Common myeloid progenitor, CD34-positive (primary cell): ENCODE measurements at regions not wholly inside any gene's neighbourhood (a gene's known extent, or its start where the extent isn't known, plus 50 kb on each side); places are given as distances from the start of the nearest gene placed in this dataset.

ENCODE experiments used
- CTCF ChIA-PET: fragments of 350-600 bp; sonication (Branson Sonifier 250); formaldehyde crosslinking; loops from one replicate; lab custom pipeline; 2021; ENCODE audit warnings: antibody characterized with exemption; lab: Charles Lee
- POLR2A ChIA-PET: fragments of 350-600 bp; sonication (Branson Sonifier 250); formaldehyde crosslinking; loops from one replicate; lab custom pipeline; 2021; ENCODE audit warnings: antibody characterized with exemption; lab: Charles Lee
- DNase-seq, 3 donors: peaks; one replicate each; pipeline versions ENCODE4 v3.0.0 to v3.0.0-alpha.2; 2013
- H3K27ac ChIP-seq, 2 experiments: 1 replicate in 1 of 2; 2 replicates in 1 of 2; pipeline ENCODE4 v1.7.0; 2013; ENCODE audit warnings: inconsistent platforms in 2 of 2, low read length in 2 of 2, mild to moderate bottlenecking in 2 of 2, low read depth in 1 of 2, moderate library complexity in 1 of 2; ENCODE audit not compliant: severe bottlenecking in 2 of 2, insufficient read depth in 1 of 2, poor library complexity in 1 of 2
- H3K27me3 ChIP-seq, 5 experiments: replicated peaks in 2 of 5; 1 replicate in 3 of 5; 2 replicates in 2 of 5; pipeline versions ENCODE4 v1.6.1 to v1.7.0; 2013; ENCODE audit warnings: low read length in 4 of 5, mild to moderate bottlenecking in 2 of 5, moderate library complexity in 2 of 5, inconsistent platforms in 1 of 5; ENCODE audit not compliant: insufficient read depth in 5 of 5, control insufficient read depth in 4 of 5
- H3K36me3 ChIP-seq, 4 experiments: 1 replicate in 2 of 4; 2 replicates in 2 of 4; pipeline versions ENCODE4 v1.6.1 to v1.7.0; 2013; ENCODE audit warnings: low read length in 3 of 4, control low read depth in 1 of 4, mild to moderate bottlenecking in 1 of 4; ENCODE audit not compliant: control insufficient read depth in 4 of 4, insufficient read depth in 4 of 4
- H3K4me1 ChIP-seq, 4 experiments: 1 replicate in 3 of 4; 2 replicates in 1 of 4; pipeline versions ENCODE4 v1.6.1 to v1.7.1; 2013; ENCODE audit warnings: low read length in 3 of 4, mild to moderate bottlenecking in 3 of 4, control low read depth in 1 of 4, inconsistent platforms in 1 of 4, moderate library complexity in 1 of 4; ENCODE audit not compliant: control insufficient read depth in 4 of 4, insufficient read depth in 4 of 4; ENCODE audit errors: control extremely low read depth in 1 of 4
- H3K4me3 ChIP-seq, 7 experiments: 1 replicate in 4 of 7; 2 replicates in 3 of 7; pipeline versions ENCODE4 v1.5.1 to v1.7.0; 2013; ENCODE audit warnings: mild to moderate bottlenecking in 7 of 7, low read length in 6 of 7, moderate library complexity in 6 of 7, inconsistent platforms in 2 of 7, low read depth in 2 of 7, control low read depth in 1 of 7; ENCODE audit not compliant: insufficient read depth in 4 of 7, control insufficient read depth in 1 of 7; ENCODE audit errors: extremely low read depth in 1 of 7
- H3K9me3 ChIP-seq, 5 experiments: 1 replicate in 4 of 5; 2 replicates in 1 of 5; pipeline versions ENCODE4 v1.6.1 to v1.7.1; 2013; ENCODE audit warnings: low read length in 4 of 5, mild to moderate bottlenecking in 2 of 5, inconsistent platforms in 1 of 5, low read depth in 1 of 5, moderate library complexity in 1 of 5; ENCODE audit not compliant: control insufficient read depth in 4 of 5, insufficient read depth in 2 of 5; ENCODE audit errors: control extremely low read depth in 1 of 5
- WGBS: methylation state at CpG from one replicate; pipeline ENCODE4 v1.1.5; 2013; ENCODE audit not compliant: insufficient coverage; 5-methylcytosine and 5-hydroxymethylcytosine counted together

DNA sequence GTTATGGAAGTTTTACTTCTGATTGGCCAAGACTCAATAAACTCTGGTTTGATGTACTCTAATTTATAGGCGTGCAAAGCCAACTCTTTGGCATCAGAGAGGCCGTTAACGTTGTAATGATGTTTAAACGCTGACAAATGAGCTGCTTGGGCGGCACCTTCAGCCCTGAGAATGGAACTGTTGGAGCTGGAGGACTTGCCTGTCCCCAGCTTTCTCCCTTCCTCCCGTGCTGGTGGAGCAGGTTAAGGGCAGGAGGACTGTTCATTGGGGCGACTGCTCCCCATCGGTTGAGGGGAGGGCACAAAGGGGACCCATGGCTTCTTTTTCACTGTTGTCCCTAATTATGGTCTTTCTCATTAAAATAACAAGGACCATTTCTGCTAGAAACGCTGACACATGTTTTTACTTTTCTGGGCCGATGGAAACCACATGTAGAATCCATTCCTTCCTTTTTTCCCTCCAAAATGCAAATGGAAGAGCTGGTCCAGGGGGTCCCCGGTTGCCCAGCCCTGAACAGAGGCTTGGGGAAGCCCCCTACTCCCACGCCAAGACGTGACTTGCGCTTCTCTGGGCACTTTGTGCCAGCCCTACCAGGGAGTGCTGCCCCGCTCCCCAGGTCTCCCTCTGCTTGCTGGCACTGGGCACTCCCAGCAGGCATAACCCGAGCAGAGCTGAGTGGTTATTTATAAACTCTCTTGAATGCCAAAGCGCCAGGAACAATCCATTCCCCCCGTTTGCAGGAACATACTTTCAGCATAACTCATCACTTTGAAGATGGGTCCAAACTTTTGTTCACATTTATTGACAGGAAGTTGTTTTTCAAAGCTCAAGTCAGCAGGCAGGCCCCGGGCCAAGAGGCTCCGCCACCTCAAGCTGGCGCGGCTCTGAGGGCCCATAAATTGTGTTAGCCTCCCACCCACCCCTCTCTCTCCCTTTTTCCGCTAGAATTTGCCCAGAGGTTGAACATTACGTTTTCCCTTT lies 170.1 kb downstream of the ASB1 start:
- H3K36me3 ChIP-seq = no peaks in the 10 kb centered on the region
- no peaks in the 10 kb centered on the region for H3K9me3 ChIP-seq
- ChIA-PET CTCF (no interaction called here), POLR2A (no interaction called here)
- peaks cover 0 to 7% (median 2%) of the 10 kb centered on the region in 4 experiments for H3K4me1 ChIP-seq
- no peak overlapping the region for H3K4me3 ChIP-seq
- no peak overlapping the region for H3K27ac ChIP-seq
- peaks cover 0 to 3% (median 0%) of the 10 kb centered on the region in 5 experiments for H3K27me3 ChIP-seq
- 77% methylated on average over 17 of the region's 24 CpGs for WGBS
- peak in 1 of 3 donors; percentile 24 for DNase-seq

- ChIA-PET POLR2A (no interaction called here), CTCF (no interaction called here)
- H3K9me3 ChIP-seq = peaks cover 0 to 1% (median 0%) of the 10 kb centered on the region in 5 experiments
- H3K36me3 ChIP-seq = no peaks in the 10 kb centered on the region
- WGBS = 80% methylated on average over 10 of the region's 11 CpGs
- no peak overlapping the region for H3K27ac ChIP-seq
- peak in 2 of 3 donors; percentile 16 to 40 for DNase-seq
- H3K27me3 ChIP-seq = peaks cover 0 to 3% (median 0%) of the 10 kb centered on the region in 5 experiments
- H3K4me1 ChIP-seq = peaks cover 0 to 7% (median 2%) of the 10 kb centered on the region in 4 experiments
- no peak overlapping the region for H3K4me3 ChIP-seq
These were observed 171.2 kb downstream of the ASB1 start for GRCh38 chr2:238597638-238598528.

DNA sequence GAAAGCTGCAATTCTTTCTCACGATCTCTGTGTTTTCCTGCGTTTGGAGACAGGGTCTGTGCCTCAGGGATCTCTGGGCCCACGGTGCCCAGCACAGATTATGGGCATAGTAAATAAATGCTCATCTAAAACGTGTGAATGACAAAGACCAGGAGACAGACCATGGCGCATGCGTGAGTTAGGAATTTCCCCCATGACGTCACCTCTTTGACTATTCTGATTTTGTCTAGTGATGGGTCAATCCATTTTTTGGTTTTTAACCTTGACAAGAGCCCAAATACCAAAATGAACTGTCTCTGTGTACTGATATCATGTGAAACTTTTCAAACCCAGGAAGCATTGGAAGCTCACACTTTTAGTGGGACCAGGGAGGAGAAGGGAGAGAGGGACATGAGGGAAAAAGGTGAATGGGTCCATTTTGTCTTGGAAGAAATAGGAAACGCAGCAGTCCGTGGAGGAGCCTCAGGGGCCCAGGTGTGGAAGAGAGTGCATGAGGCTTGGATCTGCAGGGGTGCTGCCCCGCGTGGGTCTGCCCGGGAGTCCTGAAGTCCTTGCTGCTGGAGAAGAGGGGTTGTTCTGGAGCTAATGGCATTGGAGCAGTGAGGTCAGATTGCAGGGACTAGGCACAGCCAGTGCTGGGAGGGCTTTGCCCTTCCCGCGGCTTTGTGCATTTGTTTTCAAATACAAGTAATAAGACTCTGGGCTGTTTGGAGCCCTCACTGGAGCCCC lies 172.2 kb downstream of the ASB1 start:
- WGBS = 88% methylated on average over 12 of the region's 14 CpGs
- H3K27ac ChIP-seq = no peak overlapping the region
- H3K36me3 ChIP-seq = no peaks in the 10 kb centered on the region
- peaks cover 0 to 6% (median 2%) of the 10 kb centered on the region in 5 experiments for H3K9me3 ChIP-seq
- H3K4me3 ChIP-seq = no peak overlapping the region
- ChIA-PET POLR2A (no interaction called here), CTCF (interaction anchor here (1.2 to 1.7 kb wide), 2 partner anchors 13 to 85 kb away, joined by 3 to 5 read pairs; no protein-coding TSS in a partner anchor)
- H3K27me3 ChIP-seq = peaks cover 0 to 3% (median 0%) of the 10 kb centered on the region in 5 experiments
- DNase-seq = no peak
- peaks cover 0 to 7% (median 2%) of the 10 kb centered on the region in 4 experiments for H3K4me1 ChIP-seq

DNA sequence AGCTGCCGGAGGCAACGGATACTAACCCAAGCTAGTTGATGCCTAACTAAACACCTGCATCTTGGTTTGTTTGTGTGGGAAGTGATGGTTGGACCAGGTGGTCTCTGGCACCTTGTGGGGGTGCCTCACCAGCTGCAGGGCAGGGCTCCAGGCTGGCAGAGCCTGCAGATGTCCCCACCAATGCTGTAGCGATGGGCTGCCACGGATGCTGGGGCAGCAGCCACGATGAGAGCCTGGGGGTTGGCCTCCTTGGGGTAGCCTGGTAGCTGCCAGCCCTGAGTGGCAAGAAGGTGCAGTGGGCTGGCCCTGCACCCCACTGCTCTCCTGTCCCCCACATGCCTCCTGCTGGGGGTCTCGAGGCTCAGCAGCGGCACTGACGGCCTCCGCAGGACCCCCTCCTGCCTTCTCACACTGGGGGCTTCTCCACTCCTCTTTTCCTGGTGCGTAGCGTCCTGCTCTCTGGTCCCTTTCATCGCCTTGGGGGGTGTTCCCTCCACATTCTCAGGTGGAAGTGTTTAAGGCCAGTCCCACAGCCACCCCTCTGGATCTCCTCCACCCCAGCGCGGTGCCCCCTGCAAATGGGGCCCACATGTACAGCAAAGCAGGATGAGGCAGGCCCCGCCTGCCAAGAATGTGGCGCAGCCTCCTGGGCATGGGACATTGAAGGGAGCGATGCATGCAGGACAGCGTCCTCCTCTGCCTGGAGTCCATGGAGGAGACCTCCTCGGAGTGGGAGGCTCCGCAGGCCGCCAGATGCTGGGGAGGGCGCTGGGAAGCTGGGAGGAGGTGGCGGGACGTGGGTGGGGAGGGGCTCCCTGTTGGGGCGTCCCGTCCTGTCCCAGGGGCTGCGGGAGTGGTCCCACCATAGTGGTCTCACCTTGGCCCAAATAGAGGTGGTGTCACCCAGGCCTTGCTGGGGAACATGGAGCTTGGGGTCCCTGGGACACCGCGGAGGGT lies 173.1 kb downstream of the ASB1 start:
- DNase-seq = no peak
- Histone ChIP-seq H3K36me3 (no peaks in the 10 kb centered on the region), H3K4me3 (no peak overlapping the region), H3K9me3 (peaks cover 0 to 11% (median 2%) of the 10 kb centered on the region in 5 experiments), H3K27ac (no peak overlapping the region), H3K27me3 (peaks cover 0 to 3% (median 0%) of the 10 kb centered on the region in 5 experiments), H3K4me1 (peaks cover 0 to 7% (median 2%) of the 10 kb centered on the region in 4 experiments)
- WGBS = 96% methylated on average over 22 of the region's 29 CpGs
- ChIA-PET CTCF (interaction anchor here (1.2 to 1.7 kb wide), 2 partner anchors 12 to 86 kb away, joined by 3 to 5 read pairs; no protein-coding TSS in a partner anchor), POLR2A (no interaction called here)

DNA sequence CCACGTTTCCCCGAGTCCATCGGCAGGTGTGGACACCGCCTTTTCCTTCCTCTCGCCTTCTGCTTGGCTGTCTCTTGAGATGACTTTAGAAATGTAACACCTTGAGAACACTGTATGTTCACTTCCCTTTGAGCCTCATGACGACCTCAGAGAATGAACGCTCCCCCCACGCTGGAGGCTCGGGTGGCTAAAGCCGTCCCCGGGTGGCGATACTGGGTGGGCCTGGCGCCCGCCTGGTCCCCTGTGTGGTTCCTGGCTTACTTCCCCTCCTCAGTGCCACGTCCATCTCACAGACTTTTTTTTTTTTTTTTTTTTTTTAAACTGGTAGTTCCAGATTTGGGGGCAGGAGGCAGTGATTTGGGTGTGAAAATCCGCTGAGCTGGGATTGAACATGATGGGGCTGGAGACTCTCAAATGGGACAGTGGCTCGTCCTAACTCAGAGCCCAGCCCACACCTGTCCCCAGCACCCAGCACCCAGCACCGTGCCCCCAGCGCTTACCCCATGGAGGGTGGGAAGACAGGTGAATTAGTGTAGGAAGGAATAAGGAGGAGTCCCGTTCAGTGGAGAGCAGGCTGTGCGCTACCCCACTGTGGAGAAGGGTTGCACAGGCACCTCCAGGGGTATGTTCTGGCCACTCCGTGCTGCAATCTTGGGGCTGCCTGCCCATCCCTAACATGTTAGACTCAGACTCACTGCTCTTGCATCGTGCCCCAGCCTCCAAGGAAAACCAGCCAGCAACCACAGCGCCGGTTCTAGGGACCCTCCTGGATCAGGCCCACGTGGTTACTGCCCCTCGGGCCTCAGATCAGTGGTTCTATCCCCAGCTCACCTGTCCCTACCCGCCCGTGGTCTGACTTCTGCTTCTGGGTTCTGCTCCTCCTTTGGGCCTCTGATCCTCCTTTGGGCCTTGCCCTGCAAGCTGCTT lies 174.0 kb downstream of the ASB1 start:
- WGBS = 90% methylated on average over 15 of the region's 29 CpGs
- H3K27me3 ChIP-seq = no peaks in the 10 kb centered on the region
- no peaks in the 10 kb centered on the region for H3K36me3 ChIP-seq
- H3K9me3 ChIP-seq = peaks cover 0 to 11% (median 2%) of the 10 kb centered on the region in 5 experiments
- H3K27ac ChIP-seq = no peak overlapping the region
- ChIA-PET CTCF (interaction anchor here (0.6 to 1.7 kb wide), 2 partner anchors 11 to 12 kb away, joined by 3 to 5 read pairs; no protein-coding TSS in a partner anchor), POLR2A (no interaction called here)
- no peak for DNase-seq
- no peak overlapping the region for H3K4me3 ChIP-seq
- peaks cover 0 to 7% (median 2%) of the 10 kb centered on the region in 4 experiments for H3K4me1 ChIP-seq
